Neuronal stem cell (in vitro differentiated cells): ENCODE measurements at regions not wholly inside any gene's neighbourhood (a gene's known extent, or its start where the extent isn't known, plus 50 kb on each side); places are given as distances from the start of the nearest gene placed in this dataset.

Experiments
- DNase-seq: peaks from one replicate; pipeline ENCODE4 v3.0.0-alpha.2; 2013; ENCODE audit warnings: low spot score
- H2AFZ ChIP-seq: one replicate; pipeline ENCODE4 v1.6.1; 2013; ENCODE audit warnings: mild to moderate bottlenecking, low read length, inconsistent platforms
- H2AK5ac ChIP-seq: 2 replicates; pipeline ENCODE4 v1.6.1; 2013; ENCODE audit warnings: low read depth, mild to moderate bottlenecking, inconsistent platforms, low read length, moderate library complexity, mixed read lengths
- H2BK120ac ChIP-seq: 2 replicates; pipeline ENCODE4 v1.6.1; 2013; ENCODE audit warnings: low read depth, mild to moderate bottlenecking, inconsistent platforms, low read length, moderate library complexity, mixed read lengths
- H2BK12ac ChIP-seq: one replicate; pipeline ENCODE4 v1.6.1; 2013; ENCODE audit warnings: low read length, inconsistent platforms
- H2BK15ac ChIP-seq: 2 replicates; pipeline ENCODE4 v1.6.1; 2013; ENCODE audit warnings: mild to moderate bottlenecking, low read length, inconsistent platforms, mixed read lengths
- H2BK5ac ChIP-seq: one replicate; pipeline ENCODE4 v1.6.1; 2013; ENCODE audit warnings: inconsistent platforms, mild to moderate bottlenecking, low read length, moderate library complexity
- H3K14ac ChIP-seq: one replicate; pipeline ENCODE4 v1.6.1; 2013; ENCODE audit warnings: low read length, inconsistent platforms
- H3K18ac ChIP-seq: 2 replicates; pipeline ENCODE4 v1.6.1; 2013; ENCODE audit warnings: low read length, inconsistent platforms
- H3K23ac ChIP-seq: 2 replicates; pipeline ENCODE4 v1.6.1; 2013; ENCODE audit warnings: low read depth, mild to moderate bottlenecking, mixed read lengths, low read length, inconsistent platforms; ENCODE audit not compliant: poor library complexity
- H3K27ac ChIP-seq: replicated peaks from 3 replicates; pipeline ENCODE4 v1.5.1; 2013; ENCODE audit warnings: low read length, inconsistent platforms
- H3K27me3 ChIP-seq, 3 experiments: 2 replicates each; pipeline ENCODE4 v1.6.1; 2013; ENCODE audit warnings: low read length in 3 of 3, mild to moderate bottlenecking in 2 of 3, inconsistent platforms in 1 of 3, low read depth in 1 of 3, mixed read lengths in 1 of 3, moderate library complexity in 1 of 3; ENCODE audit not compliant: control insufficient read depth in 3 of 3, insufficient read depth in 3 of 3
- H3K36me3 ChIP-seq, 2 donors: replicated peaks in 1 of 2; 2 replicates each; pipeline ENCODE4 v1.6.1; 2013; ENCODE audit warnings: low read length in 2 of 2; ENCODE audit not compliant: control insufficient read depth in 2 of 2, insufficient read depth in 2 of 2
- H3K4ac ChIP-seq: 2 replicates; pipeline ENCODE4 v1.6.1; 2013; ENCODE audit warnings: inconsistent platforms, mild to moderate bottlenecking, low read length, moderate library complexity
- H3K4me1 ChIP-seq, 2 donors: 1 replicate in 1 of 2; 2 replicates in 1 of 2; pipeline ENCODE4 v1.6.1; 2013; ENCODE audit warnings: low read length in 2 of 2, low read depth in 1 of 2; ENCODE audit not compliant: control insufficient read depth in 2 of 2, insufficient read depth in 1 of 2
- H3K4me2 ChIP-seq: one replicate; pipeline ENCODE4 v1.6.1; 2013; ENCODE audit warnings: mild to moderate bottlenecking, low read length, inconsistent platforms; ENCODE audit not compliant: insufficient read depth, poor library complexity, severe bottlenecking
- H3K4me3 ChIP-seq, 2 donors: 2 replicates each; pipeline ENCODE4 v1.5.1; 2013; ENCODE audit warnings: low read length in 2 of 2, mild to moderate bottlenecking in 2 of 2, inconsistent platforms in 1 of 2, moderate library complexity in 1 of 2
- H3K79me1 ChIP-seq: one replicate; pipeline ENCODE4 v1.6.1; 2013; ENCODE audit warnings: low read depth, mild to moderate bottlenecking, inconsistent platforms, low read length, moderate library complexity
- H3K9ac ChIP-seq: one replicate; pipeline ENCODE4 v1.6.1; 2013; ENCODE audit warnings: mild to moderate bottlenecking, low read depth, low read length, inconsistent platforms; ENCODE audit not compliant: poor library complexity
- H3K9me3 ChIP-seq, 2 donors: replicated peaks in 1 of 2; 2 replicates each; pipeline versions ENCODE3 to v1.6.1; 2013; ENCODE audit warnings: low read length in 2 of 2, mild to moderate bottlenecking in 2 of 2, inconsistent platforms in 1 of 2, low read depth in 1 of 2, mixed read lengths in 1 of 2, moderate library complexity in 1 of 2; ENCODE audit not compliant: control insufficient read depth in 2 of 2, insufficient read depth in 1 of 2
- H4K8ac ChIP-seq: one replicate; pipeline ENCODE4 v1.6.1; 2013; ENCODE audit warnings: low read depth, mild to moderate bottlenecking, inconsistent platforms, low read length, moderate library complexity
- H4K91ac ChIP-seq: one replicate; pipeline ENCODE4 v1.6.1; 2013; ENCODE audit warnings: low read length, low read depth, mild to moderate bottlenecking, inconsistent platforms; ENCODE audit not compliant: poor library complexity
- WGBS, 2 donors: extraction: QIAGEN DNeasy Blood & Tissue Kit; methylation state at CpG; one replicate each; pipeline ENCODE4 v1.1.7; 2013; ENCODE audit warnings: missing lambda C conversion rate in 2 of 2, mixed read lengths in 1 of 2; ENCODE audit not compliant: insufficient read length in 2 of 2, insufficient replicate concordance in 1 of 2; ENCODE audit errors: extremely low coverage in 2 of 2; 5-methylcytosine and 5-hydroxymethylcytosine counted together

DNA sequence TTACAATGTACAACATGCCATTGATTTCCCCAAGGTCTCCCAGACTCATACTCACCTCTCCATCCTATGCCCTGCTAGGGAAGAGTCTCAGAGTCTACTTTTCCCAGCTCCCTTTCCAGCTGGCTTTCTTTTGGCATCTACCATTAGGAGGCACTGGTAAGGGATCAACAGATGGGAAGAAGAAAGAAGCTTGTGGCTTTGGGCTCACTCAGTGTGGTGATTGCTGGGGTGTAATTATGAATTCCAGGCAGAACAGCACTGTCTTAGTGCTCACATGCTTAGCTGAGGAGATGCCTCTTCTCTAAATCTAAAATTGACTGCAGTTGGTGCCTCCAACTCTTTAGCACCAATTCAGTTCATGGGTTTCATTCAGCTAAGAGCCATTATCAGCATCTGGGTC, 330.0 kb downstream of the PSAT1 start:
- H2AK5ac ChIP-seq: no peak overlapping the region
- no peaks in the 10 kb centered on the region for H3K36me3 ChIP-seq
- no peak overlapping the region for H3K23ac ChIP-seq
- H2BK15ac ChIP-seq: no peak overlapping the region
- H2BK12ac ChIP-seq: no peak overlapping the region
- no peak overlapping the region for H4K91ac ChIP-seq
- H4K8ac ChIP-seq: no peak overlapping the region
- H3K4ac ChIP-seq: no peak overlapping the region
- H3K9ac ChIP-seq: no peak overlapping the region
- no peak overlapping the region for H3K4me2 ChIP-seq
- H2AFZ ChIP-seq: no peak overlapping the region
- H3K79me1 ChIP-seq: no peaks in the 10 kb centered on the region
- H3K18ac ChIP-seq: no peak overlapping the region
- no peak overlapping the region for H3K4me3 ChIP-seq
- H3K27ac ChIP-seq: no peak overlapping the region
- no peak overlapping the region for H2BK5ac ChIP-seq
- no peak for DNase-seq
- H3K27me3 ChIP-seq: no peaks in the 10 kb centered on the region
- peaks cover 3% of the 10 kb centered on the region in 2 donors for H3K4me1 ChIP-seq
- H3K9me3 ChIP-seq: no peaks in the 10 kb centered on the region
- no peak overlapping the region for H2BK120ac ChIP-seq
- no peak overlapping the region for H3K14ac ChIP-seq

DNA sequence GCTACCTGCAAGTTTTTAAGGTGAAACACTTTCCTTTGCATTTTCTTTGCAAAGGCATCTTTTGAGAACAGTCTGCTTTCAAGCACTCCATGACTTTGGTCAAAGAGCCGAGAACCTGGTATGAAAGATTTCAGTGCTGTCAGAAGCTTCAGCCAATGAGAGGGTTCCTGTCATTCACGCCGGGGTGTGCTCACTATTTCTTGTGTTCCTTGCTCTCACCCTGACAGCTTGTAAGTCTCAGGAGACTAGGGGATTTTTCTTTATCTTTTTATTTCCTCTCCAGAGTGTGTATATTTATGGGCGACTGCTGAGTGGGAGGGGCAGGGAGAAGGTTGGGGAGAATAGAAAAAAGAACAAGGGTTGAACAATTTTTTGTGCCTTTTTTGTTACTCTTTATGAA, 334.0 kb downstream of the PSAT1 start:
- H2BK5ac ChIP-seq: no peak overlapping the region
- no peaks in the 10 kb centered on the region for H3K79me1 ChIP-seq
- no peak overlapping the region for H4K8ac ChIP-seq
- no peaks in the 10 kb centered on the region for H3K9me3 ChIP-seq
- H3K23ac ChIP-seq: no peak overlapping the region
- no peak for DNase-seq
- H3K4me2 ChIP-seq: no peak overlapping the region
- no peak overlapping the region for H3K18ac ChIP-seq
- H2BK15ac ChIP-seq: no peak overlapping the region
- no peak overlapping the region for H2AK5ac ChIP-seq
- H3K9ac ChIP-seq: no peak overlapping the region
- H3K14ac ChIP-seq: no peak overlapping the region
- H3K27ac ChIP-seq: no peak overlapping the region
- H2BK120ac ChIP-seq: no peak overlapping the region
- no CpG with 5 or more reads among the region's 4 CpGs for WGBS, 2 donors
- H3K4me1 ChIP-seq: no peaks in the 10 kb centered on the region
- H2BK12ac ChIP-seq: no peak overlapping the region
- no peak overlapping the region for H3K4ac ChIP-seq
- H4K91ac ChIP-seq: no peak overlapping the region
- H3K36me3 ChIP-seq: no peaks in the 10 kb centered on the region
- H2AFZ ChIP-seq: no peak overlapping the region
- no peaks in the 10 kb centered on the region for H3K27me3 ChIP-seq
- no peak overlapping the region for H3K4me3 ChIP-seq

DNA sequence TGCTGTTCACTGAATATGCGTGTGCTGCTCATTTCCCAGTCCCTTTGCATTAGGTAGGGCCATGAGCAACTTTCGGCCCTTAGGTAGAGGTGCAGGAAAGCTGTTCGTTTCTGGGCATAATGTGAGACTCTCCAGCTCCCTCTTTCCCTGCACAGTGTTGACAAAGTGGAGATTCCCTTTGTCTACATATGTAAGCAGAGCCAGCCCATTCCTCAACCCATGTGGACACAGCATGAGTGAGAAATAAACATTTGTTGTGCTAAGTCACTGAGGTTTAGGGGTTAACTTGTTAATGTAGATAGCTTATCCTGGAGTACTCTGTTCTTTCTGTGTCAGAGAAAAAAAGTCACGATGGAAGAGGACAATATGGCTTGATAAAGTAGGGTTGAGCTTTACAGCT, 343.8 kb downstream of the PSAT1 start:
- Histone ChIP-seq H3K27ac (no peak overlapping the region), H3K4ac (no peak overlapping the region), H3K27me3 (no peaks in the 10 kb centered on the region), H3K18ac (no peak overlapping the region), H3K9me3 (peaks cover 2% of the 10 kb centered on the region in 2 donors), H3K23ac (no peak overlapping the region), H2AFZ (no peak overlapping the region), H3K9ac (no peak overlapping the region), H2BK12ac (no peak overlapping the region), H3K4me3 (no peak overlapping the region), H3K14ac (no peak overlapping the region), H2BK15ac (no peak overlapping the region), H2AK5ac (no peak overlapping the region), H3K4me1 (no peaks in the 10 kb centered on the region), H3K79me1 (no peaks in the 10 kb centered on the region), H4K8ac (no peak overlapping the region), H3K36me3 (no peaks in the 10 kb centered on the region), H4K91ac (no peak overlapping the region), H3K4me2 (no peak overlapping the region), H2BK120ac (no peak overlapping the region), H2BK5ac (no peak overlapping the region)
- no peak for DNase-seq
- no CpG with 5 or more reads among the region's 4 CpGs for WGBS, 2 donors

DNA sequence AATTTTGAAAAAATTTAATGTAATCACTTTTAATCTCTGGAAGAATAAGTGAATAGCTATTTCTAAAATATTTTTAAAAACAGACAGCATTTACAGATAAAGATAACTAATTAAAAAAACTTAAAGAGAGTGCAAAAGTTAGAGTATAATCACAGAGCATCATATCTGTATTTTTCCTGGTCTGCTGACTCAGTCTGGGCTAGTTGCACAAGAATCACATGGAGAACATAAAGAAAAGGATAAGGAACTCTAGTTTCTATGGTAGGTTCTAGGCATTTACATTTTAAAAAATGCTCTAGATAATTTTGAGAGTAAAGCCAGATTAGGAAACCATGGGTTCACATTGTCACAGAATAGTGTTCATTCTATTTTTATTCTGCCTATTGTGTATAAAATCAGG, 347.4 kb downstream of the PSAT1 start:
- no peak overlapping the region for H3K4me3 ChIP-seq
- no peak overlapping the region for H3K18ac ChIP-seq
- no peak overlapping the region for H3K14ac ChIP-seq
- no peak overlapping the region for H2BK12ac ChIP-seq
- no peak overlapping the region for H3K23ac ChIP-seq
- H3K4me1 ChIP-seq: no peaks in the 10 kb centered on the region
- no peak overlapping the region for H4K91ac ChIP-seq
- no peak overlapping the region for H3K27ac ChIP-seq
- H2AFZ ChIP-seq: no peak overlapping the region
- no peak overlapping the region for H3K4ac ChIP-seq
- H3K4me2 ChIP-seq: no peak overlapping the region
- no peak for DNase-seq
- H3K36me3 ChIP-seq: no peaks in the 10 kb centered on the region
- peaks cover 0 to 2% of the 10 kb centered on the region in 2 donors for H3K9me3 ChIP-seq
- H2BK5ac ChIP-seq: no peak overlapping the region
- no peak overlapping the region for H2AK5ac ChIP-seq
- H3K27me3 ChIP-seq: no peaks in the 10 kb centered on the region
- H2BK15ac ChIP-seq: no peak overlapping the region
- no peaks in the 10 kb centered on the region for H3K79me1 ChIP-seq
- no peak overlapping the region for H2BK120ac ChIP-seq
- H3K9ac ChIP-seq: no peak overlapping the region
- H4K8ac ChIP-seq: no peak overlapping the region
